Medulla oblongata (tissue), 1 donor: ENCODE measurements at regions not wholly inside any gene's neighbourhood (a gene's known extent, or its start where the extent isn't known, plus 50 kb on each side); places are given as distances from the start of the nearest gene placed in this dataset.

ENCODE experiments used
- DNase-seq: peaks from one replicate; pipeline ENCODE4 v3.0.0-alpha.2; 2015; ENCODE audit errors: extremely low spot score

GRCh38 chr12:24478254-24478653 lies 470.6 kb downstream of the BCAT1 start:
- DNase-seq: no peak

- DNase-seq: no peak
These were observed 472.6 kb downstream of the BCAT1 start for GRCh38 chr12:24476310-24476709.

GRCh38 chr12:24475337-24475736 lies 473.6 kb downstream of the BCAT1 start:
- DNase-seq: no peak

DNA sequence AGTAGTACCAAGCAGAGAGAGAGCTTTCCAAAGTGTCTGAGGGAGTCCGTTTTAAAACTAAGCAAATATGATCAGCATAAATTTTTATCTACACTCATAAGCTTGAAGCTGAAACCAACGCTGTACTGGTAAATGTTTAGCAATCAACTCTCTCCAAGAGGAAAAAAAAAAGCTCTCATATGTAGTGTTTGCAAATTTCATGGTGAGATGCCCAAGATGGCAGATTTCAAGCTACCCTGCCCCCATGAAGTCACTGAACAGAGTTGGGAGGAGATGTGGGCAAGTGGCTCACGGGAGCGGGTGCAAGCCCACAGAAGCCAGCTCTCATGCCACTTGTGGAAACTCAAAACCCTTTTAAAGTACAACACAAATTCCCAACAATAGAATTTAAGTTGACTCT lies 475.8 kb downstream of the BCAT1 start:
- no peak for DNase-seq

GRCh38 chr12:24470050-24470449 lies 478.9 kb downstream of the BCAT1 start:
- no peak for DNase-seq

DNA sequence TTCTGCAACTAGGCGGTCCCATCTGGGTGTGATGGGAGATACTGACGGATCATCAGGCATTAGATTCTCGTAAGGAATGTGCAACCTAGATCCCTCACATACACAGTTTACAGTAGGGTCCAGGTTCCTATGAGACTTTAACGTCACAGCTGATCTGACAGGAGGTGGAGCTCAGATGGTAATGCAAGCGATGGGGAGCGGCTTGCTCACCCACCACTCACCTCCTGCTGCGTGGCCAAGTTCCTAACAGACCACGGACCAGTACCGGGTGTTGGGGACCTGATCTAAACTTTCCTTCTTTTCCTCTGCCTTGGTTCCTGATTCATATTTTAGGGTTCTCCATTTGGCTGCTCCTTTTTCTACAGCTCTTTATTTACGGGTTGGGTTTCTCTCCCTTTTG lies 479.8 kb downstream of the BCAT1 start:
- no peak for DNase-seq

- no peak for DNase-seq
These were observed 481.7 kb downstream of the BCAT1 start for GRCh38 chr12:24467226-24467625.

GRCh38 chr12:24463375-24463774 lies 485.5 kb downstream of the BCAT1 start:
- DNase-seq: no peak

- no peak for DNase-seq
These were observed 486.0 kb downstream of the BCAT1 start for GRCh38 chr12:24462946-24463345.

- no peak for DNase-seq
These were observed 488.4 kb downstream of the BCAT1 start for GRCh38 chr12:24460506-24460905.

GRCh38 chr12:24460099-24460498 lies 488.8 kb downstream of the BCAT1 start:
- no peak for DNase-seq

DNA sequence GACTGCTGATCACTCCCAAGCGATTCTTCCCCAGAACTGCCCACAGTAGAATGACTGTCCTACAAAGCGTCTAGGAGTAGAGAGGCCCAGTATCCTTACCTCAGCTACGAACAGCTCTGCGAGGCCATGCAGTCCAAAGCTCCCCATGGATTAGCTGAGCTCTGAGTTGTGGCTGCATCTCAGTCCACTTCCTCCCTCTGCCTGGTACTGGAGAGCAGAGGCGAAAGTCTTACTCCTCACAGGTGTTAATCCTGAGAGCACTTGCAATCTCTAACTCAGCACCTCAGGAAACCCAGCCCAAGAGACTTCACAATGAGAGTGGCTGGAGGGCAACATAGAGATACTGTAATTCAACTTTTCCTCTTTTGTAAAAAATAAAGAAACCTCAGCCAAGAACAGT lies 493.1 kb downstream of the BCAT1 start:
- no peak for DNase-seq

GRCh38 chr12:24447678-24448077 lies 498.2 kb upstream of the SOX5 start:
- DNase-seq: no peak

DNA sequence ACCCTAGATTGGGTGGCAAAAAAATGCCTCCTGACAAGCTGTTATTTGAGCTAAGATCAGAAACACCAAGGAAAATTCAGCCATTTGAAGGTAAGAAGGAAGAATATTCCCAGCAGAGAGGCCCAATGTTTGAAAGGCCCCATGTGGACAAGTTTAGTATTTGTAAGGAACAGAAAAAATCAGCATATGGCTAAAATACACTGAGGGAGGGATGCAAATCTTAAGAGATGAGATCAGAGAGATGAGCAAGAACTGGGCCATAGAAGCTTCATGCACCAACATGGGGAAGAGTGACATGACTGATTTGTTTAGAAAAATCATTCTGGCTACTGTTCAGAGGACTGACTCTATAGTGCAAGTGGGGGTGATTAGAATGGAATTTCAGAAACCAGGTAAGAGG lies 496.8 kb upstream of the SOX5 start:
- DNase-seq: no peak

DNA sequence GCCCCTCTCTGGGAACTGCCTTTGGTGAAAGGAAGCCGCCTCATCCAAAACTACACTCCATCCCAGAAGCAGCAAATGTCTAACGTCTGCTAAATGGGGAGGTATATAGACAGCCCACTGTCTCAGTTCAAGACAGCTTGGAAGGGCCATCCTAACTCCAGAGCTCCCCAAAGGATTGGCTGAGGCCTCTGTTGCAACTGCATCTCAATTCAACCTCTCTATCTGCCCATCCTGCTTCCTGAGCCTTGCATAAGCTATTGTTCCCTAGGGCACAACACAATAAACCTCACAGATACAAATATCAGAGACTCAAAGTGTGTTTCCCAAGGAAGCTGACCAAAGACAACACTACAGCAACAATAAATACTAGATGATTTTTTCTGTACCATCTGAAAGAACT lies 495.2 kb upstream of the SOX5 start:
- DNase-seq: no peak

GRCh38 chr12:24441458-24441857 lies 492.0 kb upstream of the SOX5 start:
- DNase-seq: no peak

DNA sequence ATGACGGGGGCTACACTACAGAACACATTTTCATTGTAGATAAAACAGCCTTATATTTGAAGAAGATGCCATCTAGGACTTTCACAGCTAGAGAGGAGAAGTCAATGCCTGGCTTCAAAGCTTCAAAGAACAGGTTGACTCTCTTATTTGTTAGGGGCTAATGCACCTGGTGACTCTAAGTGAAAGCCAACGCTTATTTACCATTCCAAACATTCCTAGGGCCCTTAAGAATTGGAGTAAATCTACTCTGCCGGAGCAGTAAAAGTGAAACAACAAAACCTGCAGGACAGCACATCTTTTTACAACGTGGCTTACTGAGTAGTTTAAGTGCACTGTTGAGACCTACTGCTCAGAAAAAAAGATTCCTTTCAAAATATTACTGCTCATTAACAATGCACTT lies 487.2 kb upstream of the SOX5 start:
- DNase-seq: no peak

GRCh38 chr12:24431872-24432271 lies 482.4 kb upstream of the SOX5 start:
- DNase-seq: no peak

- DNase-seq: no peak
These were observed 478.3 kb upstream of the SOX5 start for GRCh38 chr12:24427776-24428175.

DNA sequence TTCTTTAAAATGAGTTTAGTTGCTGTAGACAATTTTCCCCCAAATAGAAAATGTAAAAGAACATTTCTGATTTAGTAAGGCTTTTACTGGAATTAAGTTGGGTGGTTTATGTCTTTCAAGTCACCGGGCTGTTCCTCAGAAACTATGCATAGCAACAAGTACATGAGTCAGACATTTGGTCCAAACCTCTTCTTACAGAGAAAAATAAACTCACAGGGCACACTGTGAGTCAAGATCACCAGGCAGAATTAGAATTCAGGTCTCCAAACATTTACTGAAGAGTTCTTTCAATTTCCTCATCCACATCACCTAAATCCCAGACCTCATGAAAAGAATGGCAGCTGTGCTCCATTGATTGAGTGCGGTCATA lies 476.1 kb upstream of the SOX5 start:
- DNase-seq: no peak

- DNase-seq: no peak
These were observed 475.6 kb upstream of the SOX5 start for GRCh38 chr12:24424889-24425600.

DNA sequence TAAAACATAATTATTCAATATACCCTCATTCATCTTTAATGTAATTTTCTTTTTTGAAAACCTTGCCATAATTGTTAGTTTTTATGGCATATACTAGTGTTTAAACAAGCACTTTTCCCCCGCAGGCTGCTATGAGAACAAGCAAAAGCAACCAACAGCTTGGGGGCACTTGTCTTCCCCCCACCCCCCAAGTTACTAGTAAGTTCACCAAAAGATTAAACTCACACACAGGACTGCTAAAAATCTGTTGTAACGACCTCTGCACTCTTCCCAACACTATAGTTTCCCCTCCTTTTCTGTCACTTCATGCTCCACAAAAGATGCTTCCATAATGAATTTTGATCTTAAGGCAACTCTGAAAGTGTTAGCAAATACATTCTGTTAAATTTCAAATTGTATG lies 474.9 kb upstream of the SOX5 start:
- DNase-seq: no peak

GRCh38 chr12:24423611-24424010 lies 474.1 kb upstream of the SOX5 start:
- no peak for DNase-seq

DNA sequence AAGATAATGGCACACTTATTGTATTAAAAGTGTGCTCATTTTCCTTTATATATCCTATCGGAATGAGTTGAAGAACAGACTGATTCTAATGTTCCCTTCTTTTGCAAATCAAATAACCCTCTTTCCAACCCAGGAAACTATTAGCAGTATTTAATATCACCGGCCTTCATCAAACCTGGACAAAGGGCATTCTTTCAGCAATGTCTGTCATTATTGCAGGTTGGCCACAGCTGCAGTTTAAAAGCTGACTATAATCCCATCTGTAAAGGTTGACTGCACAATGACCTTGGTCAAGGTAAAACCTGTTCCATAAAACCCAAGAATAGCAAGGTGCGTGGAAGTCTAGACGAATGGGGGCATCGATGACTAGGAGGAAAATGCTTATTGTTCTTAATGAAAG lies 472.3 kb upstream of the SOX5 start:
- no peak for DNase-seq
